GM19023 (cell line): ENCODE measurements at regions not wholly inside any gene's neighbourhood (a gene's known extent, or its start where the extent isn't known, plus 50 kb on each side); places are given as distances from the start of the nearest gene placed in this dataset.
"Not testable (repeated sequence)": the region's sequence is repeated elsewhere in the genome, so short reads cannot be mapped to it uniquely, and the experiment has no call there.

Experiments used
- ATAC-seq: cut with Tn5 transposase; IDR thresholded peaks from one replicate; pipeline ENCODE4 v1.9.1; 2021; ENCODE audit warnings: mild to moderate bottlenecking, moderate library complexity; ENCODE audit not compliant: unreplicated experiment

DNA sequence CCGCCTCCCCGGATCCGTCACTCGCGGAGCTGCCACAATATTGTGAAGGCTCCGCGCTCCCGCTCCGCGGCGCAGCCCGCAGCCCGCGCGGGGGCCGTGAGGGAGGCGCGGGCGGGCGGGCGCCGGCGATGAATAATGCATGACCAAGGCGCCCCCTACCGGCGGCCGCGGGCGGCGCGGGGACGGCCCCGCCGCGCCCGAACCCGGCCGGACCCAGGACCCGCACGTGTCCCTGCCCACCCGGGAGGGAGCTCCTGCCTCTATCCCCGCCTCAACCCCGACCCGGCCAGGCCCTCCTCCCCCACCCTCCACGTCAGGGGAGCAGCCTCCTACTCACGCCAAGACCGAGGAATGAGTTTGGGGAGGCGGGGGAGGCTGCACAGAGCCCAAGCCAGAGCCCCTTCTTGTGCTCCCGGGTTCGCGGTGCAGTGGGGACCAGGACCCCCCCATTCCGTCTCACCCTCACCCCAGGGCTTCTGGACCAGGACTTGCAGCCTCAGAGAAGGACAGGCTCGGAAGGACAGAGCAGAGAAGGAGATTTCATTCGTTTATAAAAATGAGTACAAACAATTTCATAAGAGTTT is 70.8 kb upstream of the CASZ1 start:
- ATAC-seq = peak; percentile 52

GRCh38 chr1:10867914-10868598 is 71.6 kb upstream of the CASZ1 start:
- no peak for ATAC-seq

DNA sequence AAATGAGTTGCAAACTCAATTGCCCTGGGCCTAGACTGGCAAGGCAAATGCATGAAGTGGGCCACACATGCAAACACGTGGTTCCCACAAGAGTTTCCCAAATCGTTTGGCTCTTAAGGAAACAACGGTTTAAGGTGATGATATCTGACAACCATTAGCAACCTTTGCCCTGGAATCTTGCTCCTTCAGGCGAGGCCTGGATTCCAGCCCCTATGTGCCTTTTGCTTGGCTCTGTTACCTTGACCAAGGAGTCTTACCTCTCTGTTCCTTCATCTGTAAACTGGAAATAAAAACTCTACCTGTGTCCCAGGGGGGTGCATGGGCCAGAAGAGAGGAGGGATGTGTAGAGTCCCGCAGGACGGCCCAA is 72.1 kb upstream of the CASZ1 start:
- ATAC-seq = no peak

DNA sequence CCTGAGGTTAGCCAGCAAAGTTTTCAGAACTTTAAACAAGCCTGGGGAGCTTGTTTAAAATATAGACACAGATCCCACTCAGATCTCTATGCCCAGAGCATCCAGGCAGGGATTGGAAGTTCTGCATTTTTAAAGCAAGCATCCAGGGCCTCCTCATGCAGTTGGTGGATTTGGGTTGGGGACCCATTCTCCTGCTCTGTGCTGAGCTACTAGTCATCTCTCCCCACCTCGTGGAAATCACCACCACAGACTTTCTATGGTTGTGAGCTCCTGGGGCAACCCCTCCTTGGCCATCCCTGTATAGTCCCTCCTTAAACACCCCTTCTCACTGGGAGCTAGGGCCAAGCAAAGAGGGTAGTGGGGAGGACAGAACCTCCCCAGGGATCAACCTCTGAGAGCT is 73.5 kb upstream of the CASZ1 start:
- ATAC-seq = no peak

DNA sequence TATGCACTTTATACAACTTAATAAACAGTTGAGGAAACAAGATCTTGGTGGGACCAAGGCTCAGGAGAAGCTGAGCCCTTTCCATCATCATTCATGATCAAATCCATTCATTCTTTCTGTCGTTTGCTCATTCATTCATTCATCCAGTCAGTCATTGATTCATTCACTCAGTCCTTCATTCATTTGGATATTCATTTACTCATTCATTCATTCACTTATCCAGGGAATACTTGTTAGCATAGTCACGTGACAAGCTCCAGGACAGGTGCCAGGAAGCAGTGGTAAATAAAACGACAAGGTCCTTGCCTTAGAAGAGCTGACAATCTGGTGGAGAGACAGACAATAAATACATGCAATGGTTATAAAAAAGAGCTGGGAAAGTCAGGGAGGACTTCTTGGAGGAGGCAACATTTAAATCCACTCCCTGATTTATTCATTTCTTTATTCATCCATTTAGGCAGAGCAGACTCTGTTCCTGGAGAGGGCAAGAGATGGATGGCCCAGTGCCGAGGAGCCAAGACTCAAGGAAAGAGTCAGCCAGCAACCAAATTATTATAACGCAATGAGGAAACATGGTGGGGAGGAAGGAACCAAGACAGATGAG is 74.1 kb upstream of the CASZ1 start:
- ATAC-seq = no peak

DNA sequence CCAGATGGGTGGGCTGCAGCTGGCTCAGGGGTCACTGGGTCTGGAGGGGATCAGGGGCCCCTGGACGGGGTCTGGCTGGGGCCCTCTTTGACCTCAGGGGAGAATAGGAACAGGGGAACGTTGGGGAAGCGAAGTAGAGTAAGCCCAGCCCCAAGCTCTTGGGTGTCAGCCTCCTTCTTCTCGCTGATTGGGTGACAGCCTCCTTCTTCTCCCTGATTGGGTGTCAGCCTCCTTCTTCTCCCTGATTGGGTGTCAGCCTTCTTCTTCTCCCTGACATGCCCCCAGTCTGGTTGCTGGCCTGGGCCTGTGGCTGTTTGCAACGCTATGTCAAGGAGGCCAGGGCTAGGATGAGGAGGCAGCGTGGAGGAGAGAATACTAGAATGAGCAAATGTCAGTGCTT is 76.7 kb upstream of the CASZ1 start:
- no peak for ATAC-seq

GRCh38 chr1:10874351-10874750 is 77.9 kb upstream of the CASZ1 start:
- ATAC-seq = no peak

DNA sequence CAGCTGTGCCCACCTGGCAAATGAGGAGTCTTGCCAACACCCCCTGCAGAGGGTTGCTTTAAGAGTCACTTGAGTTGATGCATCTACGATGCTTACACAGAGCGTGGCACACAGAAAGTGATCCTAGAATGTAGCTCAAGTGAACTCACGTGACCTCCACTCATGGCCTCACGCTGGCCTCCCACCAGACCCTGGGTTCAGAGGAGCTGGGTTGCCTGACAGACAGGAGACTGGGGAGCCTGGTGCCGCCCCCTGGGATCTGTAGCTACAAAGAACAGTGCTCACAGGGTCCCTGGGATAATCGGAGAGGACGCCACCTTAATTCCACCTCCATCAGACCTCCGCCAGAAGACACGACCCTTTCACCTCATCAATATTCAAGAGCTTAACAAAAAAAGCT is 81.4 kb upstream of the CASZ1 start:
- no peak for ATAC-seq

DNA sequence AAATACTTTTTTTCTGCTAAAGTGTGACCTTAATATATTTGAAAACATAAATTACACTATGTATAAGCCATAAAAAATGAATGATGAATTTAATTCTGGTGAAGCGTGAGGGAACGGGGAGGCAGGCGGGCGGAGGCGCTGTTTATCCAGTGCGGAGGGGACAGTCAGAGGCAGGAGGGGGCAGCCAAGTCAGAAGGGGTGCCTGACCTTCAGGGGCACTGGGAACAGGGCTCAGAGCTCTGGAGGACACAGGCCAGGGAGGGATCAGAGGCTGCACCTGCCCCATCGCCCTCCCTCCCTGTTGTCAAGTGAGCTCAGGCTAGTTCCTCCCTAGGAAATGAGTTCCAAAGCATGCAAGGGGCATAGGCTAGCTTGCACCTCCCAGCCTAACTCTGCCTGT is 82.0 kb upstream of the CASZ1 start:
- no peak for ATAC-seq

- ATAC-seq = no peak
Observed at GRCh38 chr1:10880063-10880462, 83.6 kb upstream of the CASZ1 start.

- no peak for ATAC-seq
Observed at GRCh38 chr1:10881046-10881445, 84.6 kb upstream of the CASZ1 start.

DNA sequence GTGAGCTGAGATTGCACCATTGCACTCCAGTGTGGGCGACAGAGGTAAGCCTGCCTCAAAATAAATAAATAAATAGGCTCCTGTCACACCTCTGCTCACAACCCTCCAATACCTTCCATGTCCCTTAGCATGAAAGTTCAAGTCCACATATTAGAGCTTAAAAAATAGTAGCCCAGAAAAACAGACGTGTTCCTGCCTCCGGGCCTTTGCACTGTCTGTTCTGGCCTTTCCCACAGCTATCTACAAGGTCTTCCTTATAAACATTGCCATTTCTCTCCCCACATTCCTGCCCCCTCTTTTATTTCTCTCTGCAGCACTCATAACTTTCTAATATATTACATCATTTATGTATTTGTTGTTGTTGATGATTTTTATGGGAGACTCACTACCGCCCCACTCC is 85.6 kb upstream of the CASZ1 start:
- no peak for ATAC-seq

DNA sequence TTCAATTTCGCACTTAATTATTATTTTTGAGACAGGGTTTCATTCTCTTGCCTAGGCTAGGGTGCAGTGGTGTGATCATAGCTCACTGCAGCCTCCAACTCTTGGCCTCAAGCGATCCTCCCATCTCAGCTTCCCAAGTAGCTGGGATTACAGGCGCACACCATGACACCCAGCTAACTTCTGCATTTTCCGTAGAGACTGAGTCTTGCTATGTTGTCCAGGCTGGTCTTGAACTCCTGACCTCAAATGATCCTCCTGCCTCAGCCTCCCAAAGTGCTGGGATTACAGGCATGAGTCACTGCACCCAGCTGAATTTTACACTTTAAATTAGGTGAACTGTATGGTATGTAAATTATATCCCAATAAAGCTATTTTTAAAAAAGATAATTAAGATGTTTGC is 90.6 kb upstream of the CASZ1 start:
- ATAC-seq = not testable (repeated sequence)

GRCh38 chr1:10888291-10888690 is 91.8 kb upstream of the CASZ1 start:
- ATAC-seq = no peak

GRCh38 chr1:10888791-10889649 is 92.6 kb upstream of the CASZ1 start:
- ATAC-seq = no peak

DNA sequence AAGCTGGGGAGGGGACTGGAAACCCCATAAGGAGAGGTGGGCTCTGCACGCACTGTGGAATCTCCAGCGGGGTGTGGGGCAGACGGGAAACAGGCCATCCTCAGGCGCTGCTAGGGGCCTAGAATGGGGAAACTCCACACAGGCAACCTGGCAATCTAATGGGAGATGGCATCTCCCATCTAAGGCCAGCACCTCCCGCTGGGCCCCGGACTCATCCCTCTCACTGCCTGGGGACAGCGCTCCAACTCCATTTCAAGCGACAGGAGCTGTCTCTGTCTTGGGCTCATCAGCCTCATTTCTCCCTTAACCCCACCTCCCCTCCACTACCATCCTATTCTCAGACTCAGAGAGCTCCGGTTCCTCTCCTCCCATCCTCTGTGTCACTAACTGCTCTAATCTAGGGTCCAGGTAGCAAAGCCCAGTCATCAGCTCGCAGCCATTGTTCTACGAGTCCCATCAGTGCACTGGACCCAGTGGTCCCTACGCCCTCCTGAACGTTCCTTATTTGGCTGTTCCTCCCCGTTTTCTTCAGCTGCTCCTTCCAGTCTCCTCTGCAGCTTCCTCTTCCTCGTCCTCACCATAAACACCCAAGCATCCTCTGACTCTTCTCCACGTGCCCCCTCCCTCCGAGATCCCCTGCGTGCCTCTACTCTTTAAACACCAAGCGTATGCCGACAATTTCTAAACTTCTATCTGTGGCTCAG is 93.4 kb upstream of the CASZ1 start:
- ATAC-seq = no peak

- no peak for ATAC-seq
Observed at GRCh38 chr1:10890491-10891071, 94.1 kb upstream of the CASZ1 start.

DNA sequence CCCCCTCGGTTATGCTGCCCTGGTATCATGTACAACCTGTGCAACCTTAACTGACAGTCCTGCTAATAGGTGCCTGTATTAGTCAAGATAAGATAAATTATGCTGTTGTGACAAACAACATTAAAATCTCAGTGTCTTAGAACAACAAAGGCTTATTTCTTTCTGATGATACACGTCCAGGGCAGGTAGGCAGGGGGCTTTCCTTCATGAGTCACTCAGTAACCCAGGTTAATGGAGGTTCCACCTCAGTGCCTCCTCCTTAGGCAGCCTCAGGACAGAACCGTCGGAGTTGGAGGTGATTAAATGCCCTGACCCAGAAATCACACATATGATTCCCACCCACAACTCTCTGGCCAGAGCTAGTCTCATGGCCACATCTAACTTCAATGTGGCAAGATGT is 94.6 kb upstream of the CASZ1 start:
- ATAC-seq = no peak

- ATAC-seq = no peak
Observed at GRCh38 chr1:10892138-10893065, 96.0 kb upstream of the CASZ1 start.

- no peak for ATAC-seq
Observed at GRCh38 chr1:10895621-10896020, 99.2 kb upstream of the CASZ1 start.
